ENCODE measurements at regions not wholly inside any gene's neighbourhood (a gene's known extent, or its start where the extent isn't known, plus 50 kb on each side); places are given as distances from the start of the nearest gene placed in this dataset.

GRCh38 chr4:11813951-11814446 is 385.3 kb upstream of the HS3ST1 start:
- CTCF ChIA-PET (ENCODE audit: partially characterized antibody) = no interaction called here

More at GRCh38 chr4:11813951-11814446, 385.3 kb upstream of the HS3ST1 start:
- H3K14ac ChIP-seq (ENCODE audit: insufficient read length) = no peak overlapping the region
- H3K9ac ChIP-seq (replicated peaks in 1 of 4; ENCODE audit: extremely low read depth in 1 of 4, low read depth in 3 of 4, low read length in 3 of 4) = no peak overlapping the region
- H3K36me3 ChIP-seq (ENCODE audit: control insufficient read depth in 2 of 4, insufficient read depth in 4 of 4, low read length in 3 of 4) = no peaks in the 10 kb centered on the region
- no peak overlapping the region for H2AFZ ChIP-seq (ENCODE audit: low read length)
- no peak for DNase-seq (ENCODE audit: low read depth in 1 of 2, low spot score in 2 of 2)
- no peak for TF ChIP-seq JUND (IDR thresholded peaks at IDR 0.05; ENCODE audit: low read length)
- TF ChIP-seq NRF1 (IDR thresholded peaks at IDR 0.05; ENCODE audit: low read depth, low read length) = no peak
- TF ChIP-seq USF2 (IDR thresholded peaks at IDR 0.05; ENCODE audit: low read length) = no peak
- no peak for TF ChIP-seq CBX5 (IDR thresholded peaks at IDR 0.05; ENCODE audit: low read depth, low read length)
- TF ChIP-seq BACH1 (IDR thresholded peaks at IDR 0.05; ENCODE audit: low read length) = no peak
- TF ChIP-seq CHD2 (IDR thresholded peaks at IDR 0.05; ENCODE audit: low read length) = no peak
- TF ChIP-seq POU5F1 (IDR thresholded peaks at IDR 0.05; ENCODE audit: low read depth, low read length) = no peak
- no peak for TF ChIP-seq SIX5 (IDR thresholded peaks at IDR 0.05; ENCODE audit: low read depth, low read length)
- TF ChIP-seq KDM1A (IDR thresholded peaks at IDR 0.05; ENCODE audit: borderline replicate concordance, low read length) = no peak
- TF ChIP-seq SP4 (IDR thresholded peaks at IDR 0.05; ENCODE audit: low read length) = no peak
- TF ChIP-seq TCF12 (IDR thresholded peaks at IDR 0.05; ENCODE audit: low read depth, low read length) = no peak
- TF ChIP-seq TBP (IDR thresholded peaks at IDR 0.05; ENCODE audit: low read depth, low read length) = no peak
- no peak for TF ChIP-seq EP300 (IDR thresholded peaks at IDR 0.05; ENCODE audit: borderline replicate concordance in 1 of 2, low read depth in 2 of 2, low read length in 2 of 2)
- no peak for TF ChIP-seq HDAC6 (IDR thresholded peaks at IDR 0.05; ENCODE audit: low read depth, low read length)
- TF ChIP-seq EGR1 (IDR thresholded peaks at IDR 0.05; ENCODE audit: borderline replicate concordance, low read depth, low read length) = no peak
- TF ChIP-seq BCL11A (IDR thresholded peaks at IDR 0.05; ENCODE audit: low read depth in 2 of 2, low read length in 2 of 2) = no peak
- no peak overlapping the region for H3K4me3 ChIP-seq (ENCODE audit: extremely low read depth in 1 of 4, insufficient read depth in 2 of 4, low read depth in 3 of 4, low read length in 4 of 4)
- H4K8ac ChIP-seq (ENCODE audit: extremely low read depth, insufficient read depth, low read length) = no peak overlapping the region
- H2BK20ac ChIP-seq (ENCODE audit: low read length) = no peak overlapping the region
- H3K23me2 ChIP-seq (ENCODE audit: low read depth, low read length) = no peaks in the 10 kb centered on the region
- whole genome bisulfite sequencing, 2 experiments (ENCODE audit: extremely low coverage in 1 of 2, insufficient coverage in 1 of 2, insufficient read length in 1 of 2, insufficient replicate concordance in 2 of 2, low coverage in 1 of 2, low lambda C conversion rate in 2 of 2, missing lambda C conversion rate in 1 of 2) = 96% methylated on average over 1 of the region's 1 CpG; no CpG with 5 or more reads in 1 of the 2 experiments
- H3K23ac ChIP-seq (ENCODE audit: insufficient read length) = no peak overlapping the region
- H3K27me3 ChIP-seq (replicated peaks in 1 of 4; ENCODE audit: control insufficient read depth in 3 of 4, extremely low read depth in 1 of 4, insufficient read depth in 3 of 4, low read length in 3 of 4) = no peaks in the 10 kb centered on the region
- H4K91ac ChIP-seq (replicated peaks; ENCODE audit: insufficient read length, low read length) = no peak overlapping the region
- H4K20me1 ChIP-seq (replicated peaks in 1 of 2; ENCODE audit: control insufficient read depth in 1 of 2, insufficient read depth in 2 of 2, low read length in 2 of 2) = no peaks in the 10 kb centered on the region
- H2BK120ac ChIP-seq (replicated peaks; ENCODE audit: low read depth, low read length) = no peak overlapping the region
- no peak overlapping the region for H2BK15ac ChIP-seq (ENCODE audit: low read length)
- H3K4ac ChIP-seq (replicated peaks; ENCODE audit: insufficient read length, low read depth, low read length) = no peak overlapping the region
- H3K79me1 ChIP-seq (ENCODE audit: low read depth, low read length) = no peaks in the 10 kb centered on the region
- POLR2A ChIA-PET (ENCODE audit: partially characterized antibody) = no interaction called here
- no peaks in the 10 kb centered on the region for H3K9me3 ChIP-seq (ENCODE audit: insufficient read depth in 2 of 2, low read depth in 1 of 2, low read length in 1 of 2)
- no peaks in the 10 kb centered on the region for H3K4me1 ChIP-seq (replicated peaks in 1 of 4; ENCODE audit: control insufficient read depth in 3 of 4, insufficient read depth in 4 of 4, low read length in 3 of 4)
- H3K4me2 ChIP-seq (ENCODE audit: insufficient read depth in 1 of 2, low read depth in 2 of 2, low read length in 2 of 2) = no peak overlapping the region
- no peaks in the 10 kb centered on the region for H3K79me2 ChIP-seq (ENCODE audit: control insufficient read depth in 1 of 2, insufficient read depth in 2 of 2, low read length in 2 of 2)
- no peak overlapping the region for H3K56ac ChIP-seq (replicated peaks; ENCODE audit: insufficient read length, low read depth, low read length)
- no peak overlapping the region for H4K5ac ChIP-seq (ENCODE audit: insufficient read length, low read depth, low read length)
- no peak overlapping the region for H2BK12ac ChIP-seq (ENCODE audit: low read depth, low read length)
- FAIRE-seq = no peak
- no peak overlapping the region for H2BK5ac ChIP-seq (ENCODE audit: low read depth, low read length)
- H2AK5ac ChIP-seq (ENCODE audit: low read depth, low read length) = no peak overlapping the region
- no peak overlapping the region for H3K27ac ChIP-seq (ENCODE audit: low read depth, low read length)
- no peak overlapping the region for H3K18ac ChIP-seq (ENCODE audit: extremely low read depth, low read length)
